ENCODE measurements at regions not wholly inside any gene's neighbourhood (a gene's known extent, or its start where the extent isn't known, plus 50 kb on each side); places are given as distances from the start of the nearest gene placed in this dataset.

DNA sequence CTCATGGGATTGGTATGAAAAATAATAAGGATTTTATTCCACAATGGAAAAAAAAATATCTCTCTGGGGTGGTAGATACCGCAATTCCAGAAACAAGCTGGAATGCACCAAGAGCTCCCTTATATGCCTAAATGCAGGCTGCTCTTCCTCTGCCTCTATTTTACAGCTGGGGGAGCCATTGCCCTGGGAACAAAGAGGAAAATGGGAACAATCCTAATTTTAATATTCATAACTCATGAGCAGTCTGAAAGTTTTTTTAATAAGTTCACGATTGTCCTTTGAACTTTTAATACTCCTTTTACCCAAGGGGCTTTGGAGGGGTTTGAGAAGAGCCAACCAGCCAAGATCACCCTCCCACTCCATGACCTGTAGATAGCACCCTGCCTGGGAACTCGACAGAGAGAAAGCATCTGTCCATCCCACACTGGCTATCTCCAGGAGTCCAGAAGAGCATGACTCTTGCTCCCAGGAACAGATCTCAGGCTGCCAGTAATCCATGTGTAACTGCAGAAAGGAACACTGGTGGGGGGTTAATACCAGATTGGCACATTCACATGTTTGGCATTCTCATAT, 74.7 kb downstream of the CD83 start:
- H3K79me2 ChIP-seq (ENCODE audit: insufficient read depth, low read length): no peaks in the 10 kb centered on the region
- H3K9ac ChIP-seq (ENCODE audit: insufficient read depth, low read depth, low read length): no peak overlapping the region
- H3K9me3 ChIP-seq (ENCODE audit: low read length): no peaks in the 10 kb centered on the region
- no peak for FAIRE-seq
- H4K20me1 ChIP-seq (ENCODE audit: insufficient read depth, low read length): no peaks in the 10 kb centered on the region
- no peak overlapping the region for H3K4me2 ChIP-seq (ENCODE audit: low read depth, low read length)
- in situ Hi-C loops (cut with HindIII; ENCODE audit: extremely low pct_ligation_motif_present, low pct_unique_long_range_greater_than_20kb) (no loop called here), intact Hi-C loops (cut with micrococcal nuclease; ENCODE audit: unreplicated experiment) (no loop called here)
- no peak overlapping the region for H3K4me3 ChIP-seq (replicated peaks in 1 of 3; ENCODE audit: insufficient read depth in 1 of 3, low read depth in 2 of 3, low read length in 3 of 3)
- no peaks in the 10 kb centered on the region for H3K4me1 ChIP-seq (ENCODE audit: insufficient read depth, low read length)
- ATAC-seq: no peak
- ChIA-PET CTCF (ENCODE audit: low intra/inter-chr PET ratio, low total read pairs) (no interaction called here), POLR2A (no interaction called here)
- no TSS peak for BruUV-seq (replicated peaks)
- peaks cover 0 to 19% of the 10 kb centered on the region in 2 experiments; a peak in 1 of 5 replicates for H3K27me3 ChIP-seq (ENCODE audit: control insufficient read depth in 1 of 2, insufficient read depth in 2 of 2, low read length in 2 of 2)
- TF ChIP-seq, protein P1, sequence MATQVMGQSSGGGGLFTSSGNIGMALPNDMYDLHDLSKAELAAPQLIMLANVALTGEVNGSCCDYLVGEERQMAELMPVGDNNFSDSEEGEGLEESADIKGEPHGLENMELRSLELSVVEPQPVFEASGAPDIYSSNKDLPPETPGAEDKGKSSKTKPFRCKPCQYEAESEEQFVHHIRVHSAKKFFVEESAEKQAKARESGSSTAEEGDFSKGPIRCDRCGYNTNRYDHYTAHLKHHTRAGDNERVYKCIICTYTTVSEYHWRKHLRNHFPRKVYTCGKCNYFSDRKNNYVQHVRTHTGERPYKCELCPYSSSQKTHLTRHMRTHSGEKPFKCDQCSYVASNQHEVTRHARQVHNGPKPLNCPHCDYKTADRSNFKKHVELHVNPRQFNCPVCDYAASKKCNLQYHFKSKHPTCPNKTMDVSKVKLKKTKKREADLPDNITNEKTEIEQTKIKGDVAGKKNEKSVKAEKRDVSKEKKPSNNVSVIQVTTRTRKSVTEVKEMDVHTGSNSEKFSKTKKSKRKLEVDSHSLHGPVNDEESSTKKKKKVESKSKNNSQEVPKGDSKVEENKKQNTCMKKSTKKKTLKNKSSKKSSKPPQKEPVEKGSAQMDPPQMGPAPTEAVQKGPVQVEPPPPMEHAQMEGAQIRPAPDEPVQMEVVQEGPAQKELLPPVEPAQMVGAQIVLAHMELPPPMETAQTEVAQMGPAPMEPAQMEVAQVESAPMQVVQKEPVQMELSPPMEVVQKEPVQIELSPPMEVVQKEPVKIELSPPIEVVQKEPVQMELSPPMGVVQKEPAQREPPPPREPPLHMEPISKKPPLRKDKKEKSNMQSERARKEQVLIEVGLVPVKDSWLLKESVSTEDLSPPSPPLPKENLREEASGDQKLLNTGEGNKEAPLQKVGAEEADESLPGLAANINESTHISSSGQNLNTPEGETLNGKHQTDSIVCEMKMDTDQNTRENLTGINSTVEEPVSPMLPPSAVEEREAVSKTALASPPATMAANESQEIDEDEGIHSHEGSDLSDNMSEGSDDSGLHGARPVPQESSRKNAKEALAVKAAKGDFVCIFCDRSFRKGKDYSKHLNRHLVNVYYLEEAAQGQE (IDR thresholded peaks at IDR 0.05; ENCODE audit: borderline replicate concordance in 1 of 2, low read depth in 1 of 2, low read length in 2 of 2): no peak
- TF ChIP-seq, protein P2, sequence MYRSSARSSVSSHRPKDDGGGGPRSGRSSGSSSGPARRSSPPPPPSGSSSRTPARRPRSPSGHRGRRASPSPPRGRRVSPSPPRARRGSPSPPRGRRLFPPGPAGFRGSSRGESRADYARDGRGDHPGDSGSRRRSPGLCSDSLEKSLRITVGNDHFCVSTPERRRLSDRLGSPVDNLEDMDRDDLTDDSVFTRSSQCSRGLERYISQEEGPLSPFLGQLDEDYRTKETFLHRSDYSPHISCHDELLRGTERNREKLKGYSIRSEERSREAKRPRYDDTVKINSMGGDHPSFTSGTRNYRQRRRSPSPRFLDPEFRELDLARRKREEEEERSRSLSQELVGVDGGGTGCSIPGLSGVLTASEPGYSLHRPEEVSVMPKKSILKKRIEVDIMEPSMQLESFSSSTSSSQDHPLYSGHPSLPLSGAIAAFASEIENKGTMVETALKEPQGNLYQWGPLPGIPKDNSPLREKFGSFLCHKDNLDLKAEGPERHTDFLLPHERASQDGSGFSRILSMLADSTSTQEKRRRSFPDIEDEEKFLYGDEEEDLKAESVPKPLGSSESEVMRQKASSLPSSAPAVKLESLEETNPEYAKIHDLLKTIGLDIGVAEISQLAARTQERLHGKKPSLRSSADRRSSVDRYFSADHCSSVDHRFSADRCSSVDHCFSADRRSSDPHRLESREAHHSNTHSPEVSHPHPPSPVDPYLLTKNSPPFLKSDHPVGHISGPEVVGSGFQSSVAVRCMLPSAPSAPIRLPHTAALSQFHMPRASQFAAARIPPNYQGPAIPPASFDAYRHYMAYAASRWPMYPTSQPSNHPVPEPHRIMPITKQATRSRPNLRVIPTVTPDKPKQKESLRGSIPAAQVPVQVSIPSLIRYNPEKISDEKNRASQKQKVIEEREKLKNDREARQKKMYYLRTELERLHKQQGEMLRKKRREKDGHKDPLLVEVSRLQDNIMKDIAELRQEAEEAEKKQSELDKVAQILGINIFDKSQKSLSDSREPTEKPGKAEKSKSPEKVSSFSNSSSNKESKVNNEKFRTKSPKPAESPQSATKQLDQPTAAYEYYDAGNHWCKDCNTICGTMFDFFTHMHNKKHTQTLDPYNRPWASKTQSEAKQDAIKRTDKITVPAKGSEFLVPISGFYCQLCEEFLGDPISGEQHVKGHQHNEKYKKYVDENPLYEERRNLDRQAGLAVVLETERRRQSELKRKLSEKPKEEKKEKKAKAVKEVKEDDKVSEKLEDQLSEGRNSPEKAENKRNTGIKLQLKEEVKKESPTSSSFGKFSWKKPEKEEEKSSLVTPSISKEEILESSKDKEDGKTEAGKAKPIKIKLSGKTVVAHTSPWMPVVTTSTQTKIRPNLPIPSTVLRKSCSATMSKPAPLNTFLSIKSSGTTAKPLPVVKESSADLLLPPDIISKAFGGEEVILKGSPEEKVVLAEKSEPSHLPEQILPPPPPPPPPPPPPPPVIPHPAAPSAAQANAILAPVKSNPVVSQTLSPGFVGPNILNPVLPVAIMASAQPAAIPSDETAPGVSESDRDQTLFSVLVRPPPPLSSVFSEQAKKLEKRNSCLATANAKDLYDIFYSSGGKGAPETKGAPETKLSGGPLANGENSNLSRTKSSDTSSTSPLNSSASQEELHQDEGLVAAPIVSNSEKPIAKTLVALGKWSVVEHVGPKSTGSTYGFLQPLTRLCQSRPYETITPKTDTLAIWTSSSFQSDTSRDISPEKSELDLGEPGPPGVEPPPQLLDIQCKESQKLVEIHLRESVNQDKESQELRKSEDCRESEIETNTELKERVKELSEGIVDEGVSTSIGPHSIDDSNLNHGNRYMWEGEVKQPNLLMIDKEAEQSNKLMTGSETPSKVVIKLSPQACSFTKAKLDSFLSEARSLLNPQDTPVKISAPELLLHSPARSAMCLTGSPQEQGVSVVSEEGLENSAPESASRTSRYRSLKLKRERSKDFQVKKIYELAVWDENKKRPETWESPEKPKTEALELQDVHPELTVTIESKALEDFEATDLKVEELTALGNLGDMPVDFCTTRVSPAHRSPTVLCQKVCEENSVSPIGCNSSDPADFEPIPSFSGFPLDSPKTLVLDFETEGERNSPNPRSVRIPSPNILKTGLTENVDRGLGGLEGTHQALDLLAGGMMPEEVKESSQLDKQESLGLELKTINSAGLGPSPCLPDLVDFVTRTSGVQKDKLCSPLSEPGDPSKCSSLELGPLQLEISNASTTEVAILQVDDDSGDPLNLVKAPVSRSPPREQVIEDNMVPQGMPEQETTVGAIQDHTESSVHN (CRISPR knock-in tag; IDR thresholded peaks at IDR 0.05): no peak
- TF ChIP-seq KAT2B (IDR thresholded peaks at IDR 0.05; ENCODE audit: borderline replicate concordance, low read depth, low read length) (no peak), FOXJ3 (CRISPR knock-in tag; IDR thresholded peaks at IDR 0.05; ENCODE audit: borderline replicate concordance) (no peak), ZNF160 (CRISPR knock-in tag; IDR thresholded peaks at IDR 0.05) (no peak), ZNF605 (CRISPR knock-in tag; IDR thresholded peaks at IDR 0.05) (no peak)
- no peaks in the 10 kb centered on the region for H3K36me3 ChIP-seq (replicated peaks in 1 of 2; ENCODE audit: control insufficient read depth in 1 of 2, insufficient read depth in 2 of 2, low read length in 2 of 2)
- no peak for DNase-seq (ENCODE audit: low spot score)
- WGBS (ENCODE audit: low lambda C conversion rate): 13% methylated on average over 3 of the region's 3 CpGs
- no peak overlapping the region for H2AFZ ChIP-seq (ENCODE audit: low read length)
- H3K27ac ChIP-seq (ENCODE audit: extremely low read length, insufficient read depth, low read length): no peak overlapping the region

Measured in HepG2 (cell line).